ENCODE measurements at regions not wholly inside any gene's neighbourhood (a gene's known extent, or its start where the extent isn't known, plus 50 kb on each side); places are given as distances from the start of the nearest gene placed in this dataset.

- H3K9me3 ChIP-seq = peaks cover 0 to 3% of the 10 kb centered on the region in 2 donors
Observed at GRCh38 chr6:14969126-14969525, 276.7 kb upstream of the JARID2 start.

DNA sequence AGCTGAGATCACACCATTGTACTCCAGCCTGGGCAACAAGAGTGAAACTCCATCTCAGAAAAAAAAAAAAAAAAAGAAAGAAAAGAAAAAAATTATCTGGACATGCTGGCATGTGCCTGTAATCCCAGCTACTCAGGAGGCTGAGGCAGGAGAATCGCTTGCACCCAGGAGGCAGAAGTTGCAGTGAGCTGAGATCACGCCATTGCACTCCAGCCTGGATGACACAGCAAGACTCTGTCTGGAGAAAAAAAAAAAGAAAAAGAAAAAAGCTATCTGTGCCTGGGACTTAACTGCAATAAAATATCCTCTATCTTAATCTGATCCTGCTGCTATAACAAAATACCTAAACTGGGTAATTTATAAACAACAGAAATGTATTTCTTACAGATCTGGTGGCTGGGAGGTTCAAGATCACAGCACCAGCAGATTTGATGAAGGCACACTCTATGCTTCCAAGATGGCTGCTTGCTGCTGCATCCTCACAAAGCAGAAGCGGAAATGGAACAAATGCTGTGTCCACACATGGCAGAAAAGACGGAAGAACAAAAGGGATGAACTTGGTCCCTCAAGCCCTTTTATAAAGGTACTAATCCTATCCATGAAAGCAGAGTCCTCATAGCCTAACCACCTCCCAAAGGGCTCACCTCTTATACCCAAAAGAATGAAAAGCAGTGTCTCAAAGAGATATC is 273.3 kb upstream of the JARID2 start:
- peaks cover 0 to 3% of the 10 kb centered on the region in 2 donors for H3K9me3 ChIP-seq
- peaks cover 0 to 3% (median 0%) of the 10 kb centered on the region in 4 donors for H3K4me1 ChIP-seq
- 81 to 88% methylated on average over 2 to 4 of the region's 4 CpGs for WGBS, 2 donors (ENCODE audit: low coverage in 1 of 2)
- no peaks in the 10 kb centered on the region for H3K36me3 ChIP-seq
- intact Hi-C loops (cut with DNase I; ENCODE audit: low total_unique reads) (no loop called here), in situ Hi-C loops (cut with MboI; ENCODE audit: low pct_ligation_motif_present in 1 of 4, low pct_unique_long_range_greater_than_20kb in 1 of 4, low sequenced_read_pairs in 3 of 4) (no loop called here)
- H3K4me3 ChIP-seq = no peak overlapping the region
- H3K27me3 ChIP-seq = no peaks in the 10 kb centered on the region
- no peak overlapping the region for H3K27ac ChIP-seq
- DNase-seq = no peak
- TF ChIP-seq POLR2AphosphoS5 (IDR thresholded peaks at IDR 0.05) (no peak), EP300 (IDR thresholded peaks at IDR 0.05; ENCODE audit: low read depth) (no peak), POLR2A (IDR thresholded peaks at IDR 0.05) (no peak), CTCF (IDR thresholded peaks at IDR 0.05) (no peak)

More at GRCh38 chr6:14969126-14969525, 276.7 kb upstream of the JARID2 start:
- Histone ChIP-seq H3K4me1 (peaks cover 0 to 3% (median 0%) of the 10 kb centered on the region in 4 donors), H3K27ac (no peak overlapping the region), H3K36me3 (no peaks in the 10 kb centered on the region), H3K4me3 (no peak overlapping the region), H3K27me3 (no peaks in the 10 kb centered on the region)
- DNase-seq = no peak
- intact Hi-C loops (cut with DNase I; ENCODE audit: low total_unique reads) (no loop called here), in situ Hi-C loops (cut with MboI; ENCODE audit: low pct_ligation_motif_present in 1 of 4, low pct_unique_long_range_greater_than_20kb in 1 of 4, low sequenced_read_pairs in 3 of 4) (no loop called here)
- TF ChIP-seq EP300 (IDR thresholded peaks at IDR 0.05; ENCODE audit: low read depth) (no peak), CTCF (IDR thresholded peaks at IDR 0.05) (no peak), POLR2A (IDR thresholded peaks at IDR 0.05) (no peak)

GRCh38 chr6:14974372-14974771 is 271.5 kb upstream of the JARID2 start:
- no peak for DNase-seq
- TF ChIP-seq CTCF (IDR thresholded peaks at IDR 0.05) (no peak), POLR2A (IDR thresholded peaks at IDR 0.05) (no peak), EP300 (IDR thresholded peaks at IDR 0.05; ENCODE audit: low read depth) (no peak), POLR2AphosphoS5 (IDR thresholded peaks at IDR 0.05) (no peak)
- whole genome bisulfite sequencing, 2 donors (ENCODE audit: low coverage in 1 of 2) = 92 to 100% methylated on average over 1 of the region's 1 CpG
- Histone ChIP-seq H3K9me3 (no peaks in the 10 kb centered on the region), H3K36me3 (no peaks in the 10 kb centered on the region), H3K4me3 (no peak overlapping the region), H3K27ac (no peak overlapping the region), H3K4me1 (no peaks in the 10 kb centered on the region), H3K27me3 (no peaks in the 10 kb centered on the region)
- in situ Hi-C loops (cut with MboI; ENCODE audit: low pct_ligation_motif_present in 1 of 4, low pct_unique_long_range_greater_than_20kb in 1 of 4, low sequenced_read_pairs in 3 of 4) (no loop called here), intact Hi-C loops (cut with DNase I; ENCODE audit: low total_unique reads) (no loop called here)

- Histone ChIP-seq H3K4me1 (no peaks in the 10 kb centered on the region), H3K27me3 (no peaks in the 10 kb centered on the region), H3K27ac (no peak overlapping the region), H3K4me3 (no peak overlapping the region), H3K36me3 (no peaks in the 10 kb centered on the region), H3K9me3 (no peaks in the 10 kb centered on the region)
- TF ChIP-seq POLR2AphosphoS5 (IDR thresholded peaks at IDR 0.05) (no peak), POLR2A (IDR thresholded peaks at IDR 0.05) (no peak), CTCF (IDR thresholded peaks at IDR 0.05) (no peak), EP300 (IDR thresholded peaks at IDR 0.05; ENCODE audit: low read depth) (no peak)
- intact Hi-C loops (cut with DNase I; ENCODE audit: low total_unique reads) = no loop called here
- in situ Hi-C loops (cut with MboI; ENCODE audit: low pct_ligation_motif_present in 1 of 4, low pct_unique_long_range_greater_than_20kb in 1 of 4, low sequenced_read_pairs in 3 of 4) = no loop called here
- WGBS, 2 donors (ENCODE audit: low coverage in 1 of 2) = 79 to 89% methylated on average over 3 to 4 of the region's 4 CpGs
- no peak for DNase-seq
Observed at GRCh38 chr6:14974792-14975470, 270.9 kb upstream of the JARID2 start.
